HepG2 (cell line): ENCODE measurements at regions not wholly inside any gene's neighbourhood (a gene's known extent, or its start where the extent isn't known, plus 50 kb on each side); places are given as distances from the start of the nearest gene placed in this dataset.

Source experiments
- HNF4G ChIP-seq, 2 experiments: sonication (generic) in 1 of 2; formaldehyde crosslinking in 1 of 2; IDR thresholded peaks; 2 replicates each; pipeline versions ENCODE4 v1.4.0 to v1.6.1; 2011 to 2020; ENCODE audit warnings: borderline replicate concordance in 2 of 2, low read depth in 2 of 2, mild to moderate bottlenecking in 2 of 2, low read length in 1 of 2, missing genetic modification reagents in 1 of 2, moderate library complexity in 1 of 2
- NAIF1 ChIP-seq: sonication (generic); formaldehyde crosslinking; IDR thresholded peaks from 2 replicates; pipeline ENCODE4 v1.5.0; 2020; ENCODE audit warnings: mild to moderate bottlenecking, missing genetic modification reagents, borderline replicate concordance
- ZC3H4 ChIP-seq: sonication (generic); formaldehyde crosslinking; IDR thresholded peaks from 2 replicates; pipeline ENCODE4 v1.4.0; 2020; ENCODE audit warnings: missing genetic modification reagents, borderline replicate concordance
- ZNF160 ChIP-seq: sonication (generic); formaldehyde crosslinking; IDR thresholded peaks from 2 replicates; pipeline ENCODE4 v1.8.0; 2022; ENCODE audit warnings: mild to moderate bottlenecking, inconsistent platforms, missing genetic modification reagents

- no peak for TF ChIP-seq ZC3H4
- no peak for TF ChIP-seq ZNF160 (CRISPR knock-in tag)
- no peak for TF ChIP-seq NAIF1 (CRISPR knock-in tag)
- TF ChIP-seq HNF4G (IDR thresholded peaks at IDR 0.05; ENCODE audit: borderline replicate concordance, low read depth, low read length): no peak
- TF ChIP-seq HNF4G (CRISPR knock-in tag; IDR thresholded peaks at IDR 0.05; ENCODE audit: borderline replicate concordance, low read depth): no peak
Measured at GRCh38 chr18:40415176-40415791, 1539.8 kb upstream of the PIK3C3 start.
